ENCODE measurements at regions not wholly inside any gene's neighbourhood (a gene's known extent, or its start where the extent isn't known, plus 50 kb on each side); places are given as distances from the start of the nearest gene placed in this dataset.

DNA sequence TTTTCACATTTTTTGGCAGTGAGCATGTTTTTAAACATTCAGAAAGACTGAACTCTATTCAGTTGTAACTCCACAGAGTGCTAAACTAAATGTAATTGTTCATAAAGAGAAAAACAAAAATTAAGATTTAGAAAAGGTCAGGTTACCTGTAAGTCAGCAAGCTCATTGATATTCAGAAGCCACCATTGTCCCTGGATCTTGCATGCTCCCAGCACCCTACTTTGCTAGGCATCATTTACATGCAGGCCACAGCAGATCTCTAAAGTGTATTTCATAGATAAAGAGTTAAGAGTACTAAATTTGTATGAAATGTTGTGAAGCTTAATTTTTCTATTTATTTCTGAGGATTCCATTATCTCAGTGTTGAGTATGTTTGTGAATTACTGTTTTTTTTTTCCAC, 64.8 kb upstream of the CDH19 start:
- TF ChIP-seq, protein P1, sequence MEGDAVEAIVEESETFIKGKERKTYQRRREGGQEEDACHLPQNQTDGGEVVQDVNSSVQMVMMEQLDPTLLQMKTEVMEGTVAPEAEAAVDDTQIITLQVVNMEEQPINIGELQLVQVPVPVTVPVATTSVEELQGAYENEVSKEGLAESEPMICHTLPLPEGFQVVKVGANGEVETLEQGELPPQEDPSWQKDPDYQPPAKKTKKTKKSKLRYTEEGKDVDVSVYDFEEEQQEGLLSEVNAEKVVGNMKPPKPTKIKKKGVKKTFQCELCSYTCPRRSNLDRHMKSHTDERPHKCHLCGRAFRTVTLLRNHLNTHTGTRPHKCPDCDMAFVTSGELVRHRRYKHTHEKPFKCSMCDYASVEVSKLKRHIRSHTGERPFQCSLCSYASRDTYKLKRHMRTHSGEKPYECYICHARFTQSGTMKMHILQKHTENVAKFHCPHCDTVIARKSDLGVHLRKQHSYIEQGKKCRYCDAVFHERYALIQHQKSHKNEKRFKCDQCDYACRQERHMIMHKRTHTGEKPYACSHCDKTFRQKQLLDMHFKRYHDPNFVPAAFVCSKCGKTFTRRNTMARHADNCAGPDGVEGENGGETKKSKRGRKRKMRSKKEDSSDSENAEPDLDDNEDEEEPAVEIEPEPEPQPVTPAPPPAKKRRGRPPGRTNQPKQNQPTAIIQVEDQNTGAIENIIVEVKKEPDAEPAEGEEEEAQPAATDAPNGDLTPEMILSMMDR (IDR thresholded peaks at IDR 0.05) = no peak
- TF ChIP-seq EP300 (IDR thresholded peaks at IDR 0.05) (no peak), POLR2AphosphoS5 (IDR thresholded peaks at IDR 0.05) (no peak), POLR2A (IDR thresholded peaks at IDR 0.05) (no peak)
